ENCODE measurements at regions not wholly inside any gene's neighbourhood (a gene's known extent, or its start where the extent isn't known, plus 50 kb on each side); places are given as distances from the start of the nearest gene placed in this dataset.

DNA sequence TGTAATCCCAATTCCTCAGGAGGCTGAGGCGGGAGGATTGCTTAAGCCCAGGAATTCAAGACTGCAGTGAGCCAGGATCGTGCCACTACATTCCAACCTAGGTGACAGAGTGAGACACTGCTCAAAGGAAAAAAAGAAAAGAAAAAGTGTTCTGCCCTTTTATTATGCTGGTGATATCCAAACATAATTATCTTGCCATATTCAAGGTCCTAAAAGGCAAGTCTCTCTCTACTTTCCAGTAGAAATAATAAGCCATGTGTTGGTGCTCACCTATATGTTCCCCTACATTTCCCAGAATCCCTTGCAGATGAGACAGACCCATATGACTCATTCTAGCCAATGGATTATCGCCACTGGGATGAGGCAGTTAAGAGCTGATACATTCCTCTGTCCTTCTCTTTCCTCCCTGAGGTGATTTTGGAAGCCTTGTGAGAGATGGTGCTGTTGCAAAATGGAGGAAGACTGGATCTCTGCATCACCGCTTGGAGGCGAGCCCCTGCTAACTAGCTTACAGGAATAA, 58.3 kb upstream of the MRI1 start:
- TF ChIP-seq, protein P1, sequence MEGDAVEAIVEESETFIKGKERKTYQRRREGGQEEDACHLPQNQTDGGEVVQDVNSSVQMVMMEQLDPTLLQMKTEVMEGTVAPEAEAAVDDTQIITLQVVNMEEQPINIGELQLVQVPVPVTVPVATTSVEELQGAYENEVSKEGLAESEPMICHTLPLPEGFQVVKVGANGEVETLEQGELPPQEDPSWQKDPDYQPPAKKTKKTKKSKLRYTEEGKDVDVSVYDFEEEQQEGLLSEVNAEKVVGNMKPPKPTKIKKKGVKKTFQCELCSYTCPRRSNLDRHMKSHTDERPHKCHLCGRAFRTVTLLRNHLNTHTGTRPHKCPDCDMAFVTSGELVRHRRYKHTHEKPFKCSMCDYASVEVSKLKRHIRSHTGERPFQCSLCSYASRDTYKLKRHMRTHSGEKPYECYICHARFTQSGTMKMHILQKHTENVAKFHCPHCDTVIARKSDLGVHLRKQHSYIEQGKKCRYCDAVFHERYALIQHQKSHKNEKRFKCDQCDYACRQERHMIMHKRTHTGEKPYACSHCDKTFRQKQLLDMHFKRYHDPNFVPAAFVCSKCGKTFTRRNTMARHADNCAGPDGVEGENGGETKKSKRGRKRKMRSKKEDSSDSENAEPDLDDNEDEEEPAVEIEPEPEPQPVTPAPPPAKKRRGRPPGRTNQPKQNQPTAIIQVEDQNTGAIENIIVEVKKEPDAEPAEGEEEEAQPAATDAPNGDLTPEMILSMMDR (IDR thresholded peaks at IDR 0.05; ENCODE audit: poor library complexity) = no peak
- no peak for TF ChIP-seq EZH2 (IDR thresholded peaks at IDR 0.05; ENCODE audit: borderline replicate concordance)

All from hepatocyte (in vitro differentiated cells).